C4-2B (cell line): ENCODE measurements at regions not wholly inside any gene's neighbourhood (a gene's known extent, or its start where the extent isn't known, plus 50 kb on each side); places are given as distances from the start of the nearest gene placed in this dataset.

Source experiments
- H3K27ac ChIP-seq: fragments of 450-650 bp; 2 replicates; pipeline ENCODE4 v1.5.1; 2017
- CTCF ChIP-seq: fragments of 450-650 bp; conservative IDR thresholded peaks from 2 replicates; pipeline ENCODE4 v1.5.1; 2017; ENCODE audit warnings: mild to moderate bottlenecking
- ZFX ChIP-seq: fragments of 450-650 bp; IDR thresholded peaks from 2 replicates; pipeline ENCODE4 v1.6.1; 2017

GRCh38 chr6:43996618-43997344 is 130.5 kb downstream of the MRPL14 start:
- TF ChIP-seq CTCF (no peak), ZFX (no peak)
- no peak overlapping the region for H3K27ac ChIP-seq

- TF ChIP-seq CTCF, result no peak
- no peak overlapping the region for H3K27ac ChIP-seq
Observed at GRCh38 chr6:43995137-43995536, 132.1 kb downstream of the MRPL14 start.

- no peak overlapping the region for H3K27ac ChIP-seq
- TF ChIP-seq CTCF (no peak), ZFX (no peak)
Observed at GRCh38 chr6:43993881-43994523, 133.2 kb downstream of the MRPL14 start.

- no peak overlapping the region for H3K27ac ChIP-seq
- TF ChIP-seq CTCF (no peak), ZFX (no peak)
Observed at GRCh38 chr6:43992783-43993644, 134.2 kb downstream of the MRPL14 start.

GRCh38 chr6:43992126-43992663 is 135.1 kb downstream of the MRPL14 start:
- no peak overlapping the region for H3K27ac ChIP-seq

More at GRCh38 chr6:43992126-43992663, 135.1 kb downstream of the MRPL14 start:
- TF ChIP-seq CTCF, result no peak
- no peak for TF ChIP-seq ZFX
